Left kidney (tissue), 1 donor: ENCODE measurements at regions not wholly inside any gene's neighbourhood (a gene's known extent, or its start where the extent isn't known, plus 50 kb on each side); places are given as distances from the start of the nearest gene placed in this dataset.
A peak's percentile ranks its signal among the peaks of the same experiment; 100 is the strongest.

Experiments used
- DNase-seq: peaks from one replicate; pipeline ENCODE4 v3.0.0-alpha.2; 2013

- DNase-seq = no peak
These were observed 327.5 kb downstream of the C11orf87 start for GRCh38 chr11:109749476-109749875.

GRCh38 chr11:109750964-109751363 is 329.0 kb downstream of the C11orf87 start:
- no peak for DNase-seq

GRCh38 chr11:109752212-109752825 is 330.3 kb downstream of the C11orf87 start:
- no peak for DNase-seq

GRCh38 chr11:109756521-109756920 is 334.5 kb downstream of the C11orf87 start:
- DNase-seq = no peak

- DNase-seq = no peak
These were observed 335.0 kb downstream of the C11orf87 start for GRCh38 chr11:109756951-109757350.

- no peak for DNase-seq
These were observed 330.6 kb upstream of the ZC3H12C start for GRCh38 chr11:109762546-109762945.

GRCh38 chr11:109765709-109766311 is 327.4 kb upstream of the ZC3H12C start:
- DNase-seq = no peak

GRCh38 chr11:109769858-109770257 is 323.3 kb upstream of the ZC3H12C start:
- DNase-seq = peak; percentile 19

GRCh38 chr11:109770323-109770722 is 322.9 kb upstream of the ZC3H12C start:
- DNase-seq = no peak

- peak; percentile 7 for DNase-seq
These were observed 320.3 kb upstream of the ZC3H12C start for GRCh38 chr11:109772892-109773291.

- no peak for DNase-seq
These were observed 317.5 kb upstream of the ZC3H12C start for GRCh38 chr11:109775686-109776085.

GRCh38 chr11:109783014-109783413 is 310.2 kb upstream of the ZC3H12C start:
- DNase-seq = no peak

- DNase-seq = no peak
These were observed 309.4 kb upstream of the ZC3H12C start for GRCh38 chr11:109783840-109784239.

- no peak for DNase-seq
These were observed 308.7 kb upstream of the ZC3H12C start for GRCh38 chr11:109784536-109784935.

GRCh38 chr11:109785198-109785597 is 308.0 kb upstream of the ZC3H12C start:
- no peak for DNase-seq

GRCh38 chr11:109785714-109786113 is 307.5 kb upstream of the ZC3H12C start:
- DNase-seq = no peak

GRCh38 chr11:109788948-109789490 is 304.2 kb upstream of the ZC3H12C start:
- no peak for DNase-seq

GRCh38 chr11:109789901-109790300 is 303.3 kb upstream of the ZC3H12C start:
- DNase-seq = no peak

- no peak for DNase-seq
These were observed 301.9 kb upstream of the ZC3H12C start for GRCh38 chr11:109791337-109791736.

- DNase-seq = no peak
These were observed 298.7 kb upstream of the ZC3H12C start for GRCh38 chr11:109794501-109794900.

GRCh38 chr11:109795234-109795633 is 298.0 kb upstream of the ZC3H12C start:
- DNase-seq = no peak

- no peak for DNase-seq
These were observed 296.9 kb upstream of the ZC3H12C start for GRCh38 chr11:109796253-109796652.

GRCh38 chr11:109798521-109798920 is 294.7 kb upstream of the ZC3H12C start:
- DNase-seq = no peak

- DNase-seq = no peak
These were observed 293.6 kb upstream of the ZC3H12C start for GRCh38 chr11:109799604-109800003.
